HTR-8/SVneo (cell line): ENCODE measurements at regions not wholly inside any gene's neighbourhood (a gene's known extent, or its start where the extent isn't known, plus 50 kb on each side); places are given as distances from the start of the nearest gene placed in this dataset.
"Not testable (repeated sequence)": the region's sequence is repeated elsewhere in the genome, so short reads cannot be mapped to it uniquely, and the experiment has no call there.

Experiments used
- DNase-seq: peaks from one replicate; pipeline ENCODE4 v3.0.0; 2011; ENCODE audit warnings: low spot score, mixed read lengths; ENCODE audit not compliant: insufficient read length
- FAIRE-seq: peaks from 2 replicates; lab custom pipeline; 2011; peaks lifted over from hg19 to GRCh38; lab: Jason Lieb, UNC

DNA sequence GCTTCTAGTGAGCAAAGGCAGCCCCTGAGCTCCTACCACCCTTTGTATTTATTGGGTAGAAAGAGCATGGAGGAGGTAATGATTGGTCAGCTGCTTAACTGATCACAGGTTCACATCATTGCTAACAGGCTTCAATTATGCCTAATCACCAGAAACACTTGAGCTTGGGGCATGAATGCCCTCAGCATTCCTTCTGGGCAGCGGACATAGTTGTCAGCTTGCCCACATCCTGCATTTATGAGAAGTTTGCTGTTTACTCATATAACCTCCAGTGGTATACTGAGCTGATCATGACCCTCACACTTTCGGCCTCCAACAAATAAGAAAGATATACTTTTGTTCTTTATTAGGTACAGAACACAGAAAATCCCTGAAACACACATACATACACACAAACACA, 140.3 kb upstream of the ODAD2 start:
- DNase-seq (peak; percentile 11), FAIRE-seq (peak; percentile 28)

DNA sequence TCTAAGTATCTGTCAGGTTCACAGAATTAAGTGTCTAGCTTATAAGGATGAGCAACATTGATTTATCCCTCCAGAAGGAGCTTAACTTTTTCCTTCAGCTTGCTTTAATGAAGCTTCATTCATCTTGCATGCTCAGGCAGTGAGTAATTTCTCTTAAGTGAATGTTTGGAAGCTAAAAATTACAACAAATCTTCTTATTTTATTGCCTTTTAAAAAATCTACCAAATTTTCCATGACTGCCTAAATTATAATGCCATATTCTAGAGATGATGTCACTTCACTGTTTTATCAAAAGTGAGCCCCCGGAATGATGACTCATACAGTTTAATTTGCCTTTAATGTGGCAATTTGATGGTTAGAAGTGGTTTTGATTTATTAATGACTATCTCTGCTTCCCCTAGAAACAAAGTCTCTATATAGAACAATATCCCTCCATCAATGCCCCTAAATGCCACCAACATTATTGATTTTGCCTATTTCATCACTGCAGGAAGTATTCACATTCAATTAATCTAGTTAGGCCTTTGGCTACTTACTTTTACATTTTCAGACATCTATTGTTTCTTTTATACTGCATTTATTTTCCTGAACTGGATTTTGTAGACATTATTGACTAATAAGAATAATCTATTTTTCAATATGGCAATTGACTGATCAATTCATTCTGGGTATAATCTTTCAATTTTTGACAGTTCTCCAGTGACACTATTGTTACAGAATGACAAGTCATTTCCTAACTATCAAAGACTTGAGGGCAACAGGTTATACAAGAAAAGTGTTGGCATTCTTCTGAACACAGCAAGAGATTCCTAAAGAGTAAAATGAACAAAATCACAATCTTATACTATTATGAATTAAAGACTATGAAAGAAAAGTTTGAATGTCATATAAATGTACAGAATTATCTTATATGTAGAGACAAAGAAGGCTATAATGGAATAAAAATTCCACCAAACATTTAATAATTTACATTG, 139.3 kb upstream of the ODAD2 start:
- FAIRE-seq, result peak; percentile 75
- DNase-seq, result peak; percentile 42

DNA sequence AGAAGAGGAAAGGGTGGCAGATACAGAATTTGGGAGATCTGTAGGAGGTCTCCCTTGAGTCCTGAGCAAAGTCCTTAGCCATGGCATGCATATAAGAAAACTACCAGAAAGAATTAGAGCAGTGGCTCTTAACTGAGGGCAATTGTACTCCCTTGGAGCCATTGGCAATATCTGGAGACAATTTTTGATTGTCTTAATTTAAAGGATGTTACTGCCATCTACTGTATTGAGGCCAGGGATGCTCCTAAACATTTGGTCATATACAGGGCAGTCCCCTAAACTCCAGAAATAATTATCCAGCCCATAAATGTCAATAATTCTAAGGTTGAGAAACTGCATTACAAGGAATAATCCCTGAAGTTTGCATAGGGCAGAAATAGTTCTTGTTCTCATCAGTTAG, 136.4 kb upstream of the ODAD2 start:
- no peak for FAIRE-seq

DNA sequence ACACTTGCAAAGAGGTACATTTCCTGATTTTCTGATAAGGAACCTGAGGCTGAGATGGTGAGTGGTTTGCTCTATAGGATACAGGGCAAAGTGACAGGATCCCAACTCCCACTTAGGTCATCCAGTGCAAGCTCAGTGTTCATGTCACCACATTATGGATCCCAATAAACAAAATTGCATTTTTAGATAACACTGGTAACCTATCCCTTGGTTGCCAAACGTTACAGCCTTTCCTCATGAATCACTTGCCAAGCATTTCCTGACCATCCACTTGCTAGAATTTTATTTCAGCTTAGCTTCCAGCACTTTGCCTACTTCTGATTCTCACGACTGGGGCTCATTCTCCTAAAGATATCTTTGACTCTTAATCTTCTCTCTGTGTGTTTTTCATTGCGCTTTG, 131.4 kb upstream of the ODAD2 start:
- DNase-seq (peak; percentile 48), FAIRE-seq (peak; percentile 78)

More for the DNA sequence above, 136.4 kb upstream of the ODAD2 start:
- DNase-seq, result no peak

DNA sequence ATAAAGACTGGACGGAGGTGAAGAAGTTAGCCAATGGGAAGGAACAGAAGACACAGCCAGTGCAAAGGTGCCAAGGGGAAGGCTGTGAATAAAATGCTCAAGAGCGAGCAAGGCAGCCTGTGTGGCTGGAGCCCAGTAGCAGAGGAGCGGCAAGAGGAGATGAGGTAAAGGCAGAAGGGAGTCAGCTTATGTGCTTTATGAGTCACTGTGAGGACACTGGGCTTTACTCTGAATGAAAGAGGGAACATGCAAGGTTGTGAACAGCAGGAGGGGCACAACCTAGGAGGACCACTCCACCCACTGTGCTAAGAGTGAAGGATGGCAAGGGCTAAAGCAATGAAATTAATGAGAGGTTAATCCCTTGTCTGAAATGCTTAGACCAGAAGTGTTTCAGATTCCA, 129.0 kb upstream of the ODAD2 start:
- no peak for DNase-seq
- no peak for FAIRE-seq

DNA sequence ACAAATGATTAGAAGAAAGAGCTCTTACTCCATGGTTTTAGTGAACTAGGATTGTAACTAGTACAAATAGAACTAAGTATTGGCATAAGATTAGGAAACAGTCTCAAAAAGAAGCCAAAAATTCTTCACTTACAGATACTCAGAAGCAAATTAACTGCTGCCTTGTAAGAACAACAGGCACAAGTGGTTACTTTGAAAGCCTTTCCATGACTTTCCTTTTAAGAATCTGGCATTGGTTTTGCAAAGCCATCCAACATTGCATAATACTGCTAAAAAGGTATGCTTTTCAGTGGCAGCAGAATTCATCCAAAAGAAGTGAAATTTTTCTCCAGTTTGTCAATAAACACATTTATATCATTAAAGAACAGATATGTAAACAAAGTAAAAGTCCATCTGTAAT, 126.8 kb upstream of the ODAD2 start:
- FAIRE-seq, result no peak
- DNase-seq, result no peak

DNA sequence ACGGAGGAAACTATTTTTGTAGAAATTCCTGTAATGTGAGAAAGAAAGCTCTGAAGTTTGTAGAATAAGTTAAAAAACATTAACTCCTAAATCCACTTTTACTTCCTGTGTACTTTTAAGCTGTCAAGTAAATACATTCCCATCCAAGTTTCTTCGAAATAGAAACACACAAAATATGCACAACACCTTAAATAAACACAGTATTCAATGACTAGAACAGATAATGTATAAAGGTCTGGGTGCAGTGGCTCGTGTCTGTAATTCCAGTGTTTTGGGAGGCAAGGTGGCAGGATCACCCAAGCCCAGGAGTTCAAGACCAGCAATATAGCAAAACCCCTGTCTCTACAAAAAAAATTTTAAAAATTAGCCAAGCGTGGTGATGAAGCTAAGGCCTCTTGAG, 121.9 kb upstream of the ODAD2 start:
- FAIRE-seq (no peak), DNase-seq (no peak)

DNA sequence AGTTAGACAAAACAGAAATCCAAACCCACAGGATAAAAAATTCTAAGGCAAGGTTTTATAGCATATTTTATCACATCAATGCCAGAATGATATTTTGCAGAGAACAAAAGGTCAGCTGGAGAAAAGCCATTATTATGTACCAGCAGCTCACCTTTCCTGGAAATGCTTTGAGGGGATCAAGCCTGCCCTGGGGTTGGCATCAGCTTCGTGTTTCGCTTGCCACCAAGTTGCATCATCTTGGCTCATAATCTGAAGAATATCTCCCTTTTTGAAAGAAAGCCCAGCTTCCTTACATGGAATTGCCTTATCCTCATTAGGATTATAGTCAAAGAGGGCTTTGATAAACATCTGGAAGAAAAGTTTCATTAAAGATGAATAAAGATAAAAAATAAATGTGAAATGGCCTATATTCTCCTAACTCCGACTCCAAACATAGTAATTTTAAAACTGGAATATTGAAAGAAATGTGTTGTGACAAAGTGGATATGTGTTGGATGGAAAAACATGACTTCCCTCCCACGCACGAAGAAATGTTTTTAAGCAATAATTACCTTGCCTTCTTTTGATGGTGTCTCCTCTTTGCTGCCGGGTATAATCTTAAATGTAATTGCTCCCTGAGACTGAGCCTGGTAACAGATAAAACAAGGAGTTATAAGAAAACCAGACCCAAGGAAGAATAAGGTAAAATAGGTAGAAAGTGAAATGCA, 121.3 kb upstream of the ODAD2 start:
- no peak for FAIRE-seq

DNA sequence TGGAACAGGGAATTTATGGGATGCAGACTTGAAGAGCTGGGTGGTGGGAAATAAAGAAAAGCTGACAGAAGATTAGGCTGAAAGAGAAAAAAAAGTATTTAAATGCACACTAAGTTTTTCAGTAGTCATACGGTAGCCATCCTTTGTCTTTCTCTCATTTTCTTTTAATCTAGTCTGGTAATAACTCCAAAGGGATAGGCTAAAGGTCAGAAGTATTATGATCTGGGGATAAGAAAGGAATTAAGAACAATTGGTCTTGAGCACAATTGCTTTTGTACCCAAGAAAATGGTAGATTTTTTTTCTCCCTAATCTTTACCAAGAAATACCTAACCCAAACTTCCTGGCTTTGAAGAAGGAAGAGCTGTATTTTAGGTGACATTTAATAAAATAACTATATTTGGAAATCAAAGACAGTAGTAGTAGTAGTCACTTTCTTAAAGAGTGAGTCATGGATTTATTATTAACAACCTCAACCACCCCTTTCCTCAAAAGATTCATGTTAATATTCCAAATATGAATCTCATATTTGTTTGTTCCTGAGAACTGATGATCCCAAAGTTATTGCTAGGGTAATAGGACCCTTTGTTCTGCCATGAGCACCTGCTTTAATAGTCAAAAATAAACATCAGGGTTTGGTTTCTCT, 120.2 kb upstream of the ODAD2 start:
- FAIRE-seq (no peak), DNase-seq (no peak)

More for the DNA sequence above, 121.3 kb upstream of the ODAD2 start:
- DNase-seq, result no peak

DNA sequence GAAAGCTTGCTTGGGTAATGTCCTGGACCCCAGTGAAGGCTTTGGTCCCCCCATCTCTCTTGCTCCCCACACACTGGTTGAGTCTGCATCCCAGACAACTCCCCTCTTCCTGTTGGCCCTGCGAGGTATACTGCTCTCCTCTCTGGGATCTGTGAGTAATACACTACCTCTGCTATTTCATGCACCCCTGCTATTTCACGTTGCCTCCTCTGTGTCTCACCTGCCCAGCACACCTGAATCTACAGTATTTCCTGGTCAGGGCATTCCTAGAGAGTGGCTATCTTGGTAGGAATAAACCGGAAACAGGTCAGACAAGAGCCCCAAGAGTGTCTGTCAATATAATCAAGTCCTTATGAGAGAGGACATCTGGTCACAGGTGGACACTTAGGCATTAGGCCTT, 114.3 kb upstream of the ODAD2 start:
- no peak for DNase-seq
- FAIRE-seq, result no peak

DNA sequence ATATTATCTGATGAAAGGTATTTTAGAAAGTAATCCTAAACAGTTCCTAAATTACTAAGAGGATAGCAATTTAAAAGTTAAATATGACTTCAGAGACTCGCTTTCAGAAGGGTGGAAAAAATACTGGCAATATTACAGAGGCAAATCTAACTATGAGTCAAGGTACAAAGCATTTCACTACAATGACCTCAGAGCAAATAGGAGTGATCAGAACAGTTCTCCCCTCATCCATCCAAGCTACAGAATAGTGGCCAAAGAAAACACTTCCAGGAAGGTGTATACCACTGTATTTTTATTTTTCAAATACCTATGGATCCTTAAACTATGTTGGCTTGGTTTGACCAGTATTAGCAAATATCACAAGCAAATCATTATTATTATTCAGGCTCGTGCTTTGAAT, 112.8 kb upstream of the ODAD2 start:
- no peak for FAIRE-seq
- no peak for DNase-seq

DNA sequence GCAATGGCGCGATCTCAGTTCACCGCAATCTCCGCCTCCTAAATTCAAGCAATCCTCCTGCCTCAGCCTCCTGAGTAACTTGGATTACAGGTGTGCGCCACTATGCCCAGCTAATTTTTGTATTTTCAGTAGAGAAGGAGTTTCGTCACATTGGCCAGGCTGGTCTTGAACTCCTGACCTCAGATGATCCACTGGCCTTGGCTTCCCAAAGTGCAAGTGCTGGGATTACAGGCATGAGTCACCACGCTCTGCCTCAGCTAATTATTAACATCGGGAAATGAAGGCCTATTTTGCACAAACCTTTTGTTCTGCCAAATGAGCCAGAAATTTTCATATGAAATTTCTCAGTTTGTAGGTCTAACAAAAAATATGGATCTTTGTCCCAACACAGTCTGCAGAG, 106.7 kb upstream of the ODAD2 start:
- FAIRE-seq, result no peak

DNA sequence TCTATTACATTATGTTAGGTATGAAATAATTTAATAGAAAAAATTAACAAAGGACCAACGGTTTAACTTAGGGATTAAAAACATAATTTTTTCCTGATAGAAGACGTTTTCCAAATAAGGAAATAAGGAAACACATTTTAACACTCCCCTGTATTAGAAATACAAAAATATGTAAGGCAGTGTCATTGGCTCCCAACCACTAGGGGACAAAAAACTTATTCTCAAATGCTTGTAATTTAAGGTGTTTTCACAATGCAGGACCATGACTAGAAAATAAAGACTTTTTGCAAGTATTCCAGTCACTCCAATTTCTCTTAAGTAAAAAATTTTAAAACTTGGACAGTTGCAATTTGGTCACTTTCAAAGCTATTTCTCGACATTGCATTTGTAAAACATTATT, 98.8 kb upstream of the ODAD2 start:
- no peak for FAIRE-seq
- no peak for DNase-seq

More for the DNA sequence above, 106.7 kb upstream of the ODAD2 start:
- no peak for DNase-seq

DNA sequence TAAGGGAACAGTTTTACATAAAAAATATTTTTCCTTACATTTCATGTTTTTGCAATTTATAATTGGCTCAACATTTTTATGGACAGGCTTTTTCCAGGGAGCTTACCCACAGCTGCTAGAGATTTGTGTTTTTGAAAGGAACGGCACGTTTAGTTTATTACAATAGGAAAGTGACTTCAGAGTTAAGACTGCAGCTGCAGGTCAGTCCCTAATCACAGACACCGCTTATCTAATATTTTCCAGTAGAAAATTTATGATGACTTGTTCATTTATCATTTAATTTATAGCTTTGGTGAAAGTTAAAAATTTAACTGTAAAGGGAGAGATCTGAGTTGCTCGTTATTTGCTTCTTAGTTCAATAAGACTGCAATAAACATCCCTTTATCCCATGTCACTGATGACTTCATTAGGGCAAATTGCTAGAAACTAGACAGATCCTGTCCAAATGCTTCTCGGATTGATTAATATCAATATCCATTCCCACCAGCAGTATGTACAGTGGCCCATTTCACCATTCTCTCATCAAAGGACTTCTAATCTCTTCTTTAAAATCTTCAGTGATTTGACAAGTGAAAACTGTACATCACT, 97.0 kb upstream of the ODAD2 start:
- FAIRE-seq (no peak), DNase-seq (no peak)

DNA sequence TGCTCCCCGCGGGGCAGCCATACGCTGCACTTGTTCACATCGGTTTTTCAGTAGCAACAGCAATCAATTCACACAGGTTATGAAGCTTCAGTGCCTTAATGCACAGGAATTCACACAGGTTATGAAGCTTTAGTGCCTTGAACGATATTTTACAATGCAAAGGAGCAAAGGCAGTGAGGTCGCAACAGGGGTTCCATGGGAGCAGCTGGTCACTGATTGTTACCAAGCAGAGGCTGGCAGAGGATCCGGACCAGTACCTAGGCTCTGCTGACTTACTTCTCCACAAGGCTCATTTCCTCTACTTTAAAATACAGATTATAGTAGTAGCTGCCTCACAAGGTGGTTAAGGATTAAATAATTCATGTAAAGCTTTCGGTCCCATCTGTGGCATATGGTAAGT, 95.2 kb upstream of the ODAD2 start:
- DNase-seq, result no peak
- FAIRE-seq, result no peak

DNA sequence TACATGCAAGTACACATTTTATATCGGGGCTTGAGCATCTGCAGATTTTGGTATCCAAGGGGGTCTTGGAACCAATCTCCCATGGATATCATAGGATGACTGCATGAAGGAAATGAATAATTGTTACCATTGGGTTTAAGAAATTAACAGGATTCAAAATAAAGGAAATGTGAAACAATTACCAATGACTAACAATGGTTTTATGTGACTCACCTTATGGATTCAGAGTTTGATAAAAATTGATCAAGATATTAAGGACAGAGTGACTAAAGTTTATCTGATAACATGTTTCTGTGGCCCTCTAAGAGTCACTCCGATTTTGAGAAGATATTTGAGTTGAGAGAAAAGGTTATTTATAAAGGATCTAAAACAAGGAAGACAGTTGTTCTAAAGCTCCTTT, 93.0 kb upstream of the ODAD2 start:
- DNase-seq (no peak), FAIRE-seq (no peak)

DNA sequence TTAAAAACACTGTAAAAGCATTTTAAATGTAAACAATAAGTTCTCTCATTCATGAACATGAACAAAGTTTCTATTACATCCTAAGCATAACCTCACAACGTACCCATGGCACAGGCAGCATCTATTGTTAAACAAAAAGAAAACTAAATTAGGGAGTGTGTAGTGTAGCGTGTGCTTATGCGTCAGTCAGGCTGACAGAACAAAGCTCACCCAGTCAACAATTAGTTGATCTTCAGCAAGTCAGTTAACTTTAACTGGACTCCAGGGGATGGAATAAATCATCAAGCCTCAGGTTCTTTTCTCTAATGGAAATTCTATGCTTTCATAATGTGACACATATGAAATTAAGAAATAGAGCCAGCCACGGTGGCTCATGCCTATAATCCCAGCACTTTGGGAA, 91.6 kb upstream of the ODAD2 start:
- FAIRE-seq, result no peak
- DNase-seq, result no peak

DNA sequence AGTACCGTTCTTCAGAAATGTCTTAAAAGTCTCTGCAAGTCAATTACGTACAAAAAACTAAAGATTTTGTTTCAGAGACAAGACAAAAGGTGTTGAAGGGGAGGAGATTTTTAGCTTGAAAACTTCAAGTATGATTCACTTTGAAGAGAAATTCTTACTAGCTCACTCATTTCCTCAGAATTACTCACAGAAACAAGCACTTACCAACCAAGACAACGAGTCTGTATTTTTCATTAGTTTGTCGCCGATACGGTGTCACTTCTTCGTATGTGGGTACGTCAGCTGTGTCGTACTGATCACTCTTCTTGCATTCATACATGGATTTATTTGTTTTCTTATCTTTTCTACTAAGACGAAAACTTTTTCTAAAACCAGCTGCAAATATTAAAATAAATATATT, 90.6 kb upstream of the ODAD2 start:
- no peak for FAIRE-seq
- peak; percentile 57 for DNase-seq

DNA sequence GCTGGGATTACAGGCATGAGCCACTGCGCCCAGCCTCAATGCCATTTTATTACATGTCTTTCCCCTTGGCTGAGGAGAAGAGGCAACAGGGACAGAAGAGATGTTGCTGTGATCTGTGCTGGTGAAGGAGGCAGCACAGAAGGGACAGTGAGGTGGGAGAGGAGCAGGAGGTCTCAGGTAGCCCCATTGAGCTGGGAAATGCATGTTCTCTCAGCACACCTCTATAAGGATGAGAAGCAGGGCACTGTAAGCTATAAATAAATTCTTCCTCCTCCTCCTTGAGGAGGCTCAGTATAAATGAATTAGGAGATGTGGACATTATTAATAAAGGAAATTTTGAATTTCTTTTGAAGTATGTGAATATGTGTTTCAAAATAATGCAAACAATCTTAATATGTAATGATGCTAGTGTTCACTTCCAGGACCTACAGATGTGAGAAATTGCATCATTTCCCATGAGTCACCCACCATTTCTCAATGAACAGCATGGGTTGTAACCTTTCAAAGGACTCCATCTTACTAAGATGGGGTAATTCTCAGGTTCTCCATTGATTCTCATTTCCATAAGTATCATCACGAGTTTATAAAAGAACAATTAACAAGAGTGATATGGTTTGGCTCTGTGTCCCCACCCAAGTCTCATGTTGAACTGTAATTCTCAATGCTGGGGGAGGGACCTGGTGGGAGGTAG, 88.9 kb upstream of the ODAD2 start:
- FAIRE-seq (peak; percentile 26), DNase-seq (no peak)

DNA sequence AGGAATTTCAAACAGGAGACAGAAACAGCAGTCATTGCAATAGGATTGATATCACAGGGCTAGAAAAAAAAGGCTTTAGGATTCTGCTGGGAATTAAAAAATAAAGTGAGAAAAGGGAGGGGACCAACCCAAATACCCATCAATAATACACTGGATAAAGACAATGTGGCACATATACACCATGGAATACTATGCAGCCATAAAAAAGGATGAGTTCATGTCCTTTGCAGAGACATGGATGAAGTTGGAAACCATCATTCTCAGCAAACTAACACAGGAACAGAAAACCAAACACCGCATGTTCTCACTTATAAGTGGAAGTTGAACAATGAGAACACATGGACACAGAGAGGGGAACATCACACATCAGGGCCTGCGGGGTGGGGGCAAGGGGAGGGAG, 86.9 kb upstream of the ODAD2 start:
- not testable (repeated sequence) for DNase-seq, FAIRE-seq
